Esophagus squamous epithelium (tissue), 5 donors: ENCODE measurements at regions not wholly inside any gene's neighbourhood (a gene's known extent, or its start where the extent isn't known, plus 50 kb on each side); places are given as distances from the start of the nearest gene placed in this dataset.

Experiments
- DNase-seq: peaks from one replicate; lab custom pipeline; 2025; lab: John Stamatoyannopoulos, UW
- H3K27ac ChIP-seq, 4 donors: fragments of 200-600 bp; sonication (generic); one replicate each; pipeline ENCODE4 v1.5.1; 2016 to 2019; ENCODE audit warnings: mild to moderate bottlenecking in 1 of 4
- H3K27me3 ChIP-seq, 4 donors: fragments of 200-600 bp; sonication (generic); 1 replicate in 3 of 4; 2 replicates in 1 of 4; pipeline versions ENCODE4 v1.5.1 to v1.6.0; 2017 to 2021; ENCODE audit warnings: antibody characterized with exemption in 1 of 4
- H3K36me3 ChIP-seq, 3 donors: fragments of 200-600 bp; sonication (generic); one replicate each; pipeline ENCODE4 v1.5.1; 2016 to 2019
- H3K4me1 ChIP-seq, 3 donors: fragments of 200-600 bp; sonication (generic); one replicate each; pipeline ENCODE4 v1.5.1; 2017 to 2019
- H3K4me3 ChIP-seq, 4 donors: fragments of 200-600 bp; sonication (generic); 1 replicate in 3 of 4; 2 replicates in 1 of 4; pipeline ENCODE4 v1.5.1; 2016 to 2019; ENCODE audit warnings: mild to moderate bottlenecking in 2 of 4, moderate library complexity in 1 of 4
- H3K9me3 ChIP-seq, 3 donors: fragments of 200-600 bp; sonication (generic); one replicate each; pipeline ENCODE4 v1.5.1; 2016 to 2019
- POLR2A ChIP-seq, 4 donors: fragments of 450-650 bp; IDR thresholded peaks; one replicate each; pipeline ENCODE4 v1.6.1; 2017; ENCODE audit warnings: antibody characterized with exemption in 4 of 4, mild to moderate bottlenecking in 4 of 4, moderate library complexity in 3 of 4
- WGBS, 2 donors: methylation state at CpG; one replicate each; pipeline ENCODE4 v1.1.5; 2018; 5-methylcytosine and 5-hydroxymethylcytosine counted together
- intact Hi-C: fragments of 100-400 bp; cut with DNase I; formaldehyde crosslinking; loops from one replicate; pipeline ENCODE4 v1.15.0; 2022
- TF ChIP-seq, protein P1 (sequence below), 6 experiments: fragments of 450-650 bp in 4 of 6; fragments of 200-600 bp in 2 of 6; sonication (generic) in 2 of 6; IDR thresholded peaks; one replicate each; pipeline ENCODE4 v1.5.1; 2016 to 2019; ENCODE audit warnings: antibody characterized with exemption in 6 of 6, mild to moderate bottlenecking in 4 of 6, moderate library complexity in 4 of 6
- donor health status: DM: yes; HTN: yes; CAD: no.

DNA sequence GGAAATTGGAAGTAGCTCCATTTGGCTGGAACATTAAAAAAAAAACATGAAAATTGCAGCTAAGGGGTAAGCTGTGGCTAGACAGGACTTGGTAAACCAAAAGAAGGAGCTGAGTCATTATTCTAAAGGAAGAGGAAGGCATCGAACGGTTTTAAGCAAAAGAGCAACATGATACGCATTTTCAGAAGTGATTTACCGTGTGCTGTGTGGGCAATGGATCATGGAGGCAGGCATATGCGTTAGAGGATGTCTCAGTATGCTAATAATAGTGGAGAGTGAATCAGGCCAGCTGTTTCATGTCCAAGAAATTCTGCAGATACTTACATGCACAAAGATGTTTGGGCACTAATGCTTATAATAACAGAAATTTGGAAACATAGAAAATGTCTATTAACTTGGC is 409.1 kb upstream of the ATP11B start:
- Histone ChIP-seq H3K9me3 (no peaks in the 10 kb centered on the region), H3K36me3 (no peaks in the 10 kb centered on the region), H3K27me3 (no peaks in the 10 kb centered on the region), H3K4me3 (no peak overlapping the region), H3K4me1 (peaks cover 4 to 20% (median 5%) of the 10 kb centered on the region in 3 donors), H3K27ac (peak overlapping the region in 2 of 4 donors; percentile 3 to 4)
- WGBS, 2 donors, result 5 to 10% methylated on average over 5 of the region's 5 CpGs
- no peak for DNase-seq
- intact Hi-C loops, result no loop called here
- no peak for TF ChIP-seq POLR2A (IDR thresholded peaks at IDR 0.05)
- TF ChIP-seq, protein P1, sequence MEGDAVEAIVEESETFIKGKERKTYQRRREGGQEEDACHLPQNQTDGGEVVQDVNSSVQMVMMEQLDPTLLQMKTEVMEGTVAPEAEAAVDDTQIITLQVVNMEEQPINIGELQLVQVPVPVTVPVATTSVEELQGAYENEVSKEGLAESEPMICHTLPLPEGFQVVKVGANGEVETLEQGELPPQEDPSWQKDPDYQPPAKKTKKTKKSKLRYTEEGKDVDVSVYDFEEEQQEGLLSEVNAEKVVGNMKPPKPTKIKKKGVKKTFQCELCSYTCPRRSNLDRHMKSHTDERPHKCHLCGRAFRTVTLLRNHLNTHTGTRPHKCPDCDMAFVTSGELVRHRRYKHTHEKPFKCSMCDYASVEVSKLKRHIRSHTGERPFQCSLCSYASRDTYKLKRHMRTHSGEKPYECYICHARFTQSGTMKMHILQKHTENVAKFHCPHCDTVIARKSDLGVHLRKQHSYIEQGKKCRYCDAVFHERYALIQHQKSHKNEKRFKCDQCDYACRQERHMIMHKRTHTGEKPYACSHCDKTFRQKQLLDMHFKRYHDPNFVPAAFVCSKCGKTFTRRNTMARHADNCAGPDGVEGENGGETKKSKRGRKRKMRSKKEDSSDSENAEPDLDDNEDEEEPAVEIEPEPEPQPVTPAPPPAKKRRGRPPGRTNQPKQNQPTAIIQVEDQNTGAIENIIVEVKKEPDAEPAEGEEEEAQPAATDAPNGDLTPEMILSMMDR (IDR thresholded peaks at IDR 0.05), result no peak

DNA sequence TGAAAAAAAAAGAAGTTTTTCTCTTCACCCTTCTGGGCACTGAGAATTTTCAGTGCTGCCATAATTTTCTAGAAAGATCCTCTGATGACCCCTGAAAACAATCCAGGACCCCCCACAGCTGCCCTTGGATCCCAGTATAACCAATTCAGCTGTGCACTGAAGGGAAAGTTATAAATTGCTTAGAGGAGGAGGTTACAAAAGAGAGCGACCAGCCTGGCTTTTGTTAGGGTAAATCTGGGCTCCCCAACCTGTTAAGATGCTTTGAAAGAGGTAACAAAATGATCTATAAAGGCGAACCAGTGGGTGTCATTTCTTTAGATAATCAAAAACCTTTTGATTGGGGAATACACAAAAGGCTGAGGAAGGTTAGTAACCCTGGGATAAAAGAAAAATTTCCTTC is 407.9 kb upstream of the ATP11B start:
- TF ChIP-seq POLR2A (IDR thresholded peaks at IDR 0.05), result no peak
- TF ChIP-seq, protein P1 (IDR thresholded peaks at IDR 0.05), result no peak
- intact Hi-C loops, result no loop called here
- WGBS, 2 donors, result 60 to 84% methylated on average over 2 of the region's 2 CpGs
- no peak for DNase-seq
- H3K36me3 ChIP-seq, result no peaks in the 10 kb centered on the region
- H3K27me3 ChIP-seq, result no peaks in the 10 kb centered on the region
- no peaks in the 10 kb centered on the region for H3K9me3 ChIP-seq
- peaks cover 4 to 27% (median 5%) of the 10 kb centered on the region in 3 donors for H3K4me1 ChIP-seq
- H3K27ac ChIP-seq, result no peak overlapping the region
- H3K4me3 ChIP-seq, result no peak overlapping the region

DNA sequence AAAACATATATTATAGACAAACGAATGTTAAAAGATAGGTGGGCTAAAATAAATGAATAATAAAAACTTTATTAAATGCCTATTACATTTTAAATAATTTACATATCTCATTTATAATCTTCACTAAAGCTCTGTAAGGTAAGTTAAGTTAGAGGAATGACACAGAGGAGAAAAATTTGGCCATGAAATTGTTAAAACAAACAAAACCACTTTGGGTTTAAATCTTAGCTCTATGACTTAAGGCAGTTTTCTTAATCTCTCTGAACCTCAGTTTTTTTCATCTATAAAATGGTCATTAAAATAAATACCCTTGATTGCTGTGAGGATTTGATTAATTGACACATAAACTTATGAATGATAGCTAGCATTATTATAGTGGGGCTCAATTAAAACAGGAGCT is 404.8 kb upstream of the ATP11B start:
- Histone ChIP-seq H3K27ac (peak overlapping the region; percentile 5 to 79 (median 52)), H3K9me3 (no peaks in the 10 kb centered on the region), H3K4me1 (peaks cover 4 to 42% (median 7%) of the 10 kb centered on the region in 3 donors), H3K27me3 (no peaks in the 10 kb centered on the region), H3K36me3 (no peaks in the 10 kb centered on the region), H3K4me3 (no peak overlapping the region)
- intact Hi-C loops, result no loop called here
- no peak for TF ChIP-seq POLR2A (IDR thresholded peaks at IDR 0.05)
- TF ChIP-seq, protein P1 (IDR thresholded peaks at IDR 0.05), result no peak
- DNase-seq, result no peak
- 51 to 56% methylated on average over 1 of the region's 1 CpG for WGBS, 2 donors

GRCh38 chr3:182389071-182389815 is 404.1 kb upstream of the ATP11B start:
- intact Hi-C loops, result no loop called here
- Histone ChIP-seq H3K36me3 (no peaks in the 10 kb centered on the region), H3K4me1 (peaks cover 4 to 45% (median 7%) of the 10 kb centered on the region in 3 donors), H3K9me3 (no peaks in the 10 kb centered on the region), H3K27ac (peak overlapping the region; percentile 5 to 79 (median 52)), H3K27me3 (no peaks in the 10 kb centered on the region), H3K4me3 (no peak overlapping the region)
- no peak for DNase-seq
- 36 to 44% methylated on average over 2 of the region's 2 CpGs for WGBS, 2 donors
- no peak for TF ChIP-seq POLR2A (IDR thresholded peaks at IDR 0.05)
- TF ChIP-seq, protein P1 (IDR thresholded peaks at IDR 0.05), result no peak

DNA sequence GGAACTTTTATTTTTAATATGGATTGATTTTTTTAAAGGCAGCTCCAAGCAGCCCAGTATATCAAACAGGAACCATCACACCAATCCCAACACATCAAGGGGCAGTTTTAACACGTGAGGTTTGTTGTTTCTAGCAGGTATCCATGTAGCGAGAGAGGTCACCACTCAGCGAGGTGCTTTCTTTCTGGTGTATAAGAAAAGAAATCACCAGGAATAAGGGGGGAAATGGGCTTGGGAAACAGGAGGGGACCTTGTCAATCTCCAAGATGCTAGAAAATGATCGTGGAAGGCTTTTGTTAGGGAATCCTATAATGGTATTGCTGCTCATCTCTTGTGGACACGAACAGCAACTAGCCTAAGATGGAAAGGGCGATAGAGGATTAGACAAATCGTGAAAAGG is 402.9 kb upstream of the ATP11B start:
- Histone ChIP-seq H3K4me3 (no peak overlapping the region), H3K36me3 (no peaks in the 10 kb centered on the region), H3K27ac (no peak overlapping the region), H3K9me3 (no peaks in the 10 kb centered on the region), H3K4me1 (peaks cover 4 to 46% (median 7%) of the 10 kb centered on the region in 3 donors), H3K27me3 (no peaks in the 10 kb centered on the region)
- TF ChIP-seq, protein P1 (IDR thresholded peaks at IDR 0.05), result no peak
- TF ChIP-seq POLR2A (IDR thresholded peaks at IDR 0.05), result no peak
- no peak for DNase-seq
- 79 to 80% methylated on average over 7 of the region's 7 CpGs for WGBS, 2 donors
- intact Hi-C loops, result no loop called here
